HL-60 (cell line): ENCODE measurements at regions not wholly inside any gene's neighbourhood (a gene's known extent, or its start where the extent isn't known, plus 50 kb on each side); places are given as distances from the start of the nearest gene placed in this dataset.

Source experiments
- CTCF ChIP-seq: IDR thresholded peaks from one replicate; pipeline ENCODE4 v1.5.1; 2011; ENCODE audit warnings: low read length, control low read depth, inconsistent platforms; ENCODE audit not compliant: insufficient read depth
- POLR2AphosphoS5 ChIP-seq: IDR thresholded peaks from 2 replicates; pipeline ENCODE4 v1.6.1; 2012; ENCODE audit warnings: low read depth

- TF ChIP-seq CTCF (no peak), POLR2AphosphoS5 (no peak)
These were observed 476.4 kb downstream of the FOXO1 start for GRCh38 chr13:40189898-40190630.
